ENCODE measurements at regions not wholly inside any gene's neighbourhood (a gene's known extent, or its start where the extent isn't known, plus 50 kb on each side); places are given as distances from the start of the nearest gene placed in this dataset.

DNA sequence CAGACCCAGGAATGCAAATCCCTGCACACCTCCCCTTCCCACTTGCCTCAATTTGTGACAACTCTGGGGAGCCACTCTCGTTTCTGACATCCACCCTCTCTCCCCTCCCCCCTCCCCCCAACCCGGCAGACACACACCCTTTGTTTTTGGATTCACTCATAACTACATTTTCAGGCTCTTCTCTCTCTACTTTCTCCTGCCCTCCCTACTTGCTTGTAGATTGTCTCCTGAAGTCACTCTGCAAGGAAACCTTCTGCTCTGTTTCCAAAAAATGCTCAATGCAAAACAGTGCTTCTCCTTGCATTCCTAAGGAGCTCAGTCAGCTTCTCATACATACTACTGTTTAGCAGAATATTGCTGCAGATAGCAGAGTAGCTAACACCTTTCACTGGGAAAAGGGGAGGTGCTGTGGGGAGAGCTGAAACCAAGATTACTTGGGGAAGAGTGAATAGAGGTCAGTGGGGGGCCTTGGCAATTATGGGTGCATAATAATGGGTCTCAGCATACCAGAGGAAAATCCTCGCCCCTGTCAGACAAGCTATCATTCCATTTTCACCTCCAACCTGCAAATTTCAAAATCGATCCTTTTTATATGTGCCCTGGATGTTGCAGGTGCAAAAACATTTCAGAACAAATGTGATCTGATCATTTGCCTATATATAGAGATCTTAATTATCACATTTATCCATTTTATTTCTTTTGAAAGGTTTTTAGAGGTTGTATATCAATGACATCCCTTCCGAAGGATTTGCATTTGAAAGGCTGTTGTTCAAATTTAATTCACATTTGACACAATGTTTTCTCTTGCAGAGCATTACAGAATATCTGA is 1860.7 kb upstream of the WWC1 start:
- DNase-seq (ENCODE audit: low spot score), result no peak
- TF ChIP-seq, protein P1, sequence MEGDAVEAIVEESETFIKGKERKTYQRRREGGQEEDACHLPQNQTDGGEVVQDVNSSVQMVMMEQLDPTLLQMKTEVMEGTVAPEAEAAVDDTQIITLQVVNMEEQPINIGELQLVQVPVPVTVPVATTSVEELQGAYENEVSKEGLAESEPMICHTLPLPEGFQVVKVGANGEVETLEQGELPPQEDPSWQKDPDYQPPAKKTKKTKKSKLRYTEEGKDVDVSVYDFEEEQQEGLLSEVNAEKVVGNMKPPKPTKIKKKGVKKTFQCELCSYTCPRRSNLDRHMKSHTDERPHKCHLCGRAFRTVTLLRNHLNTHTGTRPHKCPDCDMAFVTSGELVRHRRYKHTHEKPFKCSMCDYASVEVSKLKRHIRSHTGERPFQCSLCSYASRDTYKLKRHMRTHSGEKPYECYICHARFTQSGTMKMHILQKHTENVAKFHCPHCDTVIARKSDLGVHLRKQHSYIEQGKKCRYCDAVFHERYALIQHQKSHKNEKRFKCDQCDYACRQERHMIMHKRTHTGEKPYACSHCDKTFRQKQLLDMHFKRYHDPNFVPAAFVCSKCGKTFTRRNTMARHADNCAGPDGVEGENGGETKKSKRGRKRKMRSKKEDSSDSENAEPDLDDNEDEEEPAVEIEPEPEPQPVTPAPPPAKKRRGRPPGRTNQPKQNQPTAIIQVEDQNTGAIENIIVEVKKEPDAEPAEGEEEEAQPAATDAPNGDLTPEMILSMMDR (IDR thresholded peaks at IDR 0.05; ENCODE audit: extremely low read depth, insufficient read depth, missing control alignments), result no peak
- in situ Hi-C loops (cut with MboI; ENCODE audit: low pct_unique_long_range_greater_than_20kb, low sequenced_read_pairs, unreplicated experiment), result no loop called here

DNA sequence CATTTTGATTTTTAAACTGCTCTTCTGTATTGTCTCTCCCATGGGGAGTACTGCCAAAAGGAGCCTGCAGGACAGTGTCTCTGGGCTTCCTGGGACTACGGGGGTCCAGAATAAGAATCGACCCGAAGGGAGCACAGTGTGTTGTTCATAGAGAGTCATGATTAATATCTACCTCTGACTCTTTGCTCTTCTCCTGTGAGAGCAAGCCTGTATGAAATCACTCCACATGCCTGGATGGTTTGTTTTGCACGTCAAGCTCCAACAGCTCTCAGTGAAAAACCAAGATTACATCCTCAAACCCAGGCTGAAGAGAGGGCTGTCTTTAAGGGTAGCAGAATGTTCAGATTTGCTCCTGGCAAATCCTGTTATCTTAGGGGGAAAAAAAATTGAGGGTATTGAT is 1860.0 kb upstream of the WWC1 start:
- TF ChIP-seq, protein P1 (IDR thresholded peaks at IDR 0.05; ENCODE audit: extremely low read depth, insufficient read depth, missing control alignments), result no peak
- DNase-seq (ENCODE audit: low spot score), result no peak
- in situ Hi-C loops (cut with MboI; ENCODE audit: low pct_unique_long_range_greater_than_20kb, low sequenced_read_pairs, unreplicated experiment), result no loop called here

DNA sequence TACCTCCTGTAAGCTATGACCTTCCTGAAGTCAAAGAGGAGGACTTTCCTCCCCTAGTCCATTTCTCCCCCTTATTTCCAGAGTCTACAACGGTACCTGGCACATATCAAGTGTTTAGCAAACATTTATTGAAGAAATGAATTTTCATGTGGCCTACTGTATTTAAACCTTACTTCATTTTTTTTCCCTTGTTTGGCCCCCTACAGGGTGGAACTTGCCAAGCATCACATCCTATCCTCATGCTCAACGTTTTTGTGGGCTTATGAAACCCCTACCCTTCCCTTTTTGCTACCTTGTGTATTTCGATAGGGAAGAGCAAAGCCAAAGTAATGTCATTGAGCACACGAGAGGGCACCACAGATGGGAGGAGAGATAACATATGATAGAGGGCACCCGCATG is 1857.8 kb upstream of the WWC1 start:
- TF ChIP-seq, protein P1 (IDR thresholded peaks at IDR 0.05; ENCODE audit: extremely low read depth, insufficient read depth, missing control alignments), result no peak
- no peak for DNase-seq (ENCODE audit: low spot score)

DNA sequence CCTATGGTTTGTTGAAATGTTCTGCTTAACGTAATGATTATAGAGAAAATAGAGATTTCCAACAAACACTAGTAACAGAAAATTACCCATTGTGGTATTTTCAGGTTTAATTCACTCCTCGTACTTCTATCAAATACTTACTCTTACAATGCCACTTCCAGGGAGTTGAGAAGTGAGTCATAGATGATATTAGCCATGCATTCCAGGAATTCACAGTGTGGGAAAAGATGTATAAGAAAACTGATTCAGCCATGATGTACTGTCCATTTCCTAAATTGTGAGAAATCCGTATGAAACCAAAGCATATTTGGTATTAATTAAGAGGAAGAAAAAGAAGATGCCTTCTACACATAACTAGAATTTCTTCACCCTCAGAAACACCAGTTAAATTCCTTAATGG is 1854.6 kb upstream of the WWC1 start:
- in situ Hi-C loops (cut with MboI; ENCODE audit: low pct_unique_long_range_greater_than_20kb, low sequenced_read_pairs, unreplicated experiment), result no loop called here
- DNase-seq (ENCODE audit: low spot score), result no peak

More for the DNA sequence above, 1857.8 kb upstream of the WWC1 start:
- in situ Hi-C loops (cut with MboI; ENCODE audit: low pct_unique_long_range_greater_than_20kb, low sequenced_read_pairs, unreplicated experiment), result no loop called here

DNA sequence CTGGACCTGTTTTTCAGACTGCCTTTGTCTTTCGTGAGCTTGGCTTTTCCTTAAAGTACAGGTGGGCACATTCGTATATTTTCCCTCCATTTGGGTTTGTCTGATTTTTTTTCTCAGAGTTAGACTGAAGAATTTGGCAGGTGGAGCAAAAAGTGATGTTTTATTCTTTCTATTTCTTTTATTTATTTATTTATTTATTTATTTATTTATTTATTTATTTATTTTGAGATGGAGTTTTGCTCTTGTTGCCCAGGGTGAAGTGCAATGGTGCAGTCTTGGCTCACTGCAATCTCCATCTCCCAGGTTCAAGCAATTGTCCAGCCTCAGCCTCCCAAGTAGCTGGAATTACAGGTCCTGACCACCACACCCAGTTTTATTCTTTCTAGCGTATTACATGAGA is 1805.1 kb upstream of the WWC1 start:
- in situ Hi-C loops (cut with MboI; ENCODE audit: low pct_unique_long_range_greater_than_20kb, low sequenced_read_pairs, unreplicated experiment), result no loop called here
- TF ChIP-seq, protein P1 (IDR thresholded peaks at IDR 0.05; ENCODE audit: extremely low read depth, insufficient read depth, missing control alignments), result no peak
- no peak for DNase-seq (ENCODE audit: low spot score)

More for the DNA sequence above, 1854.6 kb upstream of the WWC1 start:
- TF ChIP-seq, protein P1 (IDR thresholded peaks at IDR 0.05; ENCODE audit: extremely low read depth, insufficient read depth, missing control alignments), result no peak

DNA sequence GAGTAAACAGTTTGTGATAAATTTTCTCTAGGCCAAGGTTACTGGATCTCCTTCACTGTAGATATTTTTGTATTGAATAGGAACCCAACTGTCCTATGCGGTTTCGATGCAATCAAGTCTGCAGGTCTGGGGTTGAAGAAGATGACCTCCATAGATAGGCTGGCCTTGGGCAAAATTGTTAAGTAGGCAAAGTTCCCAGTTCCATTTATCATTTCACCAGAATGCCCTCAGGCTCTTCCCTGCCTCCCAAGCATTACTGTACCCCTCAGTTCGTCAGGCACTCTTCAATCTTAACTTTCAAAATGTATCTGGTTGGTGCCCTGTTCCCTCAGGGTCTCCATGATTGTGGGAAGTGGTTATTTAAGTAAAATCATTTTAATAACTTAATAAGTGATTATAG is 1802.9 kb upstream of the WWC1 start:
- DNase-seq (ENCODE audit: low spot score), result no peak
- in situ Hi-C loops (cut with MboI; ENCODE audit: low pct_unique_long_range_greater_than_20kb, low sequenced_read_pairs, unreplicated experiment), result no loop called here

More for the DNA sequence above, 1802.9 kb upstream of the WWC1 start:
- TF ChIP-seq, protein P1 (IDR thresholded peaks at IDR 0.05; ENCODE audit: extremely low read depth, insufficient read depth, missing control alignments), result no peak
